Progenitor cell of endocrine pancreas (in vitro differentiated cells): ENCODE measurements at regions not wholly inside any gene's neighbourhood (a gene's known extent, or its start where the extent isn't known, plus 50 kb on each side); places are given as distances from the start of the nearest gene placed in this dataset.

ENCODE experiments used
- DNase-seq: peaks from one replicate; pipeline ENCODE4 v3.0.0; 2021; ENCODE audit warnings: low spot score; ENCODE audit not compliant: unreplicated experiment
- H3K27ac Mint-ChIP-seq: 2 replicates; pipeline ENCODE4 v1.8.0; 2021; ENCODE audit warnings: mild to moderate bottlenecking, moderate library complexity, mixed read lengths
- H3K27me3 Mint-ChIP-seq: 2 replicates; pipeline ENCODE4 v1.8.0; 2021; ENCODE audit warnings: mixed read lengths
- H3K36me3 Mint-ChIP-seq: 2 replicates; pipeline ENCODE4 v1.8.0; 2022; ENCODE audit warnings: mixed read lengths; ENCODE audit not compliant: insufficient read depth
- H3K4me1 Mint-ChIP-seq: 2 replicates; pipeline ENCODE4 v1.8.0; 2021; ENCODE audit warnings: low read depth, mixed read lengths
- H3K4me3 Mint-ChIP-seq: 2 replicates; pipeline ENCODE4 v1.8.0; 2021; ENCODE audit warnings: low read depth, mild to moderate bottlenecking, moderate library complexity, mixed read lengths
- H3K9me3 Mint-ChIP-seq: 2 replicates; pipeline ENCODE4 v1.8.0; 2021; ENCODE audit warnings: low read depth, mixed read lengths
- CTCF ChIP-seq: fragments of 200-600 bp; sonication (generic); IDR thresholded peaks from one replicate; pipeline ENCODE4 v1.5.0; 2021; ENCODE audit warnings: antibody characterized with exemption, mild to moderate bottlenecking; ENCODE audit not compliant: unreplicated experiment

- Mint-ChIP-seq H3K27me3 (peaks cover 9% of the 10 kb centered on the region), H3K36me3 (no peaks in the 10 kb centered on the region), H3K4me1 (no peaks in the 10 kb centered on the region), H3K27ac (no peak overlapping the region), H3K9me3 (peaks cover 4% of the 10 kb centered on the region), H3K4me3 (no peak overlapping the region)
- no peak for DNase-seq
- no peak for TF ChIP-seq CTCF
Measured at GRCh38 chr20:56761393-56761792, 132.3 kb downstream of the TFAP2C start.

- no peak for TF ChIP-seq CTCF
- H3K27ac Mint-ChIP-seq, result no peak overlapping the region
- no peak for DNase-seq
- no peaks in the 10 kb centered on the region for H3K36me3 Mint-ChIP-seq
- peaks cover 7% of the 10 kb centered on the region for H3K27me3 Mint-ChIP-seq
- H3K4me3 Mint-ChIP-seq, result no peak overlapping the region
- no peaks in the 10 kb centered on the region for H3K4me1 Mint-ChIP-seq
- H3K9me3 Mint-ChIP-seq, result peaks cover 3% of the 10 kb centered on the region
Measured at GRCh38 chr20:56762401-56762800, 133.3 kb downstream of the TFAP2C start.

- no peak overlapping the region for H3K27ac Mint-ChIP-seq
- no peaks in the 10 kb centered on the region for H3K4me1 Mint-ChIP-seq
- no peaks in the 10 kb centered on the region for H3K9me3 Mint-ChIP-seq
- H3K36me3 Mint-ChIP-seq, result no peaks in the 10 kb centered on the region
- TF ChIP-seq CTCF, result no peak
- H3K27me3 Mint-ChIP-seq, result peaks cover 4% of the 10 kb centered on the region
- H3K4me3 Mint-ChIP-seq, result no peak overlapping the region
- DNase-seq, result no peak
Measured at GRCh38 chr20:56762829-56763228, 133.7 kb downstream of the TFAP2C start.

GRCh38 chr20:56764671-56765070 lies 135.6 kb downstream of the TFAP2C start:
- Mint-ChIP-seq H3K4me3 (no peak overlapping the region), H3K27me3 (peaks cover under 1% of the 10 kb centered on the region), H3K4me1 (no peaks in the 10 kb centered on the region), H3K36me3 (no peaks in the 10 kb centered on the region), H3K9me3 (no peaks in the 10 kb centered on the region), H3K27ac (no peak overlapping the region)
- no peak for TF ChIP-seq CTCF
- no peak for DNase-seq

- no peaks in the 10 kb centered on the region for H3K4me1 Mint-ChIP-seq
- no peak for TF ChIP-seq CTCF
- no peaks in the 10 kb centered on the region for H3K36me3 Mint-ChIP-seq
- H3K9me3 Mint-ChIP-seq, result no peaks in the 10 kb centered on the region
- H3K4me3 Mint-ChIP-seq, result no peak overlapping the region
- H3K27me3 Mint-ChIP-seq, result peaks cover 5% of the 10 kb centered on the region
- DNase-seq, result no peak
- H3K27ac Mint-ChIP-seq, result no peak overlapping the region
Measured at GRCh38 chr20:56765172-56766073, 136.3 kb downstream of the TFAP2C start.
